NB4 (cell line): ENCODE measurements at regions not wholly inside any gene's neighbourhood (a gene's known extent, or its start where the extent isn't known, plus 50 kb on each side); places are given as distances from the start of the nearest gene placed in this dataset.

Experiments used
- CTCF ChIP-seq: IDR thresholded peaks from one replicate; pipeline ENCODE4 v1.5.1; 2012; ENCODE audit warnings: low read depth, low read length
- MAX ChIP-seq: IDR thresholded peaks from 2 replicates; pipeline ENCODE4 v1.6.1; 2011; ENCODE audit warnings: low read depth, low read length
- MYC ChIP-seq: IDR thresholded peaks from 2 replicates; pipeline ENCODE4 v1.6.1; 2011; ENCODE audit warnings: low read depth, low read length
- POLR2A ChIP-seq: IDR thresholded peaks from 2 replicates; pipeline ENCODE4 v1.6.1; 2011; ENCODE audit warnings: mild to moderate bottlenecking; ENCODE audit not compliant: insufficient read length; ENCODE audit errors: extremely low read depth

GRCh38 chr10:28801247-28801646 is 123.9 kb downstream of the BAMBI start:
- TF ChIP-seq CTCF (no peak), POLR2A (no peak), MAX (no peak), MYC (no peak)
